GM12878 (cell line): ENCODE measurements at regions not wholly inside any gene's neighbourhood (a gene's known extent, or its start where the extent isn't known, plus 50 kb on each side); places are given as distances from the start of the nearest gene placed in this dataset.

Experiments
- CEBPB ChIP-seq, 2 experiments: fragments of 150-350 bp in 1 of 2; IDR thresholded peaks; 2 replicates each; pipeline ENCODE4 v1.6.1; 2012 to 2014; ENCODE audit warnings: low read depth in 2 of 2, low read length in 2 of 2, borderline replicate concordance in 1 of 2, inconsistent platforms in 1 of 2
- CTCF ChIP-seq, 3 experiments: IDR thresholded peaks in 2 of 3; conservative IDR thresholded peaks in 1 of 3; 2 replicates each; pipeline ENCODE4 v1.5.1; 2011; ENCODE audit warnings: low read depth in 3 of 3, low read length in 3 of 3, mild to moderate bottlenecking in 3 of 3, control low read depth in 2 of 3, moderate library complexity in 2 of 3, inconsistent platforms in 1 of 3, mixed read lengths in 1 of 3; ENCODE audit not compliant: control insufficient read depth in 2 of 3, insufficient read depth in 1 of 3; ENCODE audit errors: extremely low read depth in 1 of 3
- EGR1 ChIP-seq, 2 experiments: IDR thresholded peaks; 1 replicate in 1 of 2; 2 replicates in 1 of 2; pipeline ENCODE4 v1.6.1; 2011 to 2012; ENCODE audit warnings: low read depth in 2 of 2, low read length in 2 of 2, borderline replicate concordance in 1 of 2, mild to moderate bottlenecking in 1 of 2, moderate library complexity in 1 of 2
- ELK1 ChIP-seq: IDR thresholded peaks from 2 replicates; pipeline ENCODE4 v1.6.1; 2012; ENCODE audit warnings: low read depth, low read length, improper control_type of control experiment
- PBX3 ChIP-seq: IDR thresholded peaks from 2 replicates; pipeline ENCODE4 v1.6.1; 2011; ENCODE audit warnings: mild to moderate bottlenecking, low read depth, low read length, moderate library complexity; ENCODE audit not compliant: insufficient replicate concordance

- TF ChIP-seq PBX3 (no peak), CTCF (IDR thresholded peaks at IDR 0.05 in 2 of 3, conservative IDR thresholded peaks at IDR 0.05 in 1 of 3; ENCODE audit: control insufficient read depth in 2 of 3, extremely low read depth in 1 of 3, insufficient read depth in 1 of 3, low read depth in 3 of 3, low read length in 3 of 3) (no peak), CEBPB (IDR thresholded peaks at IDR 0.05; ENCODE audit: borderline replicate concordance in 1 of 2, low read depth in 2 of 2, low read length in 2 of 2) (no peak), EGR1 (IDR thresholded peaks at IDR 0.05; ENCODE audit: borderline replicate concordance in 1 of 2, low read depth in 2 of 2, low read length in 2 of 2) (no peak), ELK1 (no peak)
These were observed 176.3 kb upstream of the DIO2 start for GRCh38 chr14:80387563-80387981.
